ENCODE measurements at regions not wholly inside any gene's neighbourhood (a gene's known extent, or its start where the extent isn't known, plus 50 kb on each side); places are given as distances from the start of the nearest gene placed in this dataset.

DNA sequence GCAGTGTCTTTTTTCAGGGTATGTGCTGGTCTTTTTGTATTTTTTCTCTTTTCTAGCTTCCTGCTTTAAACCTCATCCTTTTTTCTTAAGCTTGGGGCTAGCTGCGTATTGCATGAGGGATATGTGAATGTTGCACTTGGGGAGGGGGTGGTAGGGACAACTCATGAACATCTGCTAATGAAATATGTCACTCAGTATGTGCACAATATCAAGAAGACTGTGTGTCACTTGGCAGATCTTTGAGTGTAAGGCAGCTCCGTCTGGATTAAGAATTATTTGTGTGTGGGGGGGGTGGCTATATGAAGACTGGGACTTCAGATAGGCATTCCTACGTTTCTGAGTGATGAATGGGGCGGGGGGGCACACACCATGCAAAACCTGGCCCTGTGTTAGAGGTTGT is 170.4 kb upstream of the CACNA1E start:
- no peak for TF ChIP-seq EZH2 (IDR thresholded peaks at IDR 0.05)
- TF ChIP-seq, protein P1, sequence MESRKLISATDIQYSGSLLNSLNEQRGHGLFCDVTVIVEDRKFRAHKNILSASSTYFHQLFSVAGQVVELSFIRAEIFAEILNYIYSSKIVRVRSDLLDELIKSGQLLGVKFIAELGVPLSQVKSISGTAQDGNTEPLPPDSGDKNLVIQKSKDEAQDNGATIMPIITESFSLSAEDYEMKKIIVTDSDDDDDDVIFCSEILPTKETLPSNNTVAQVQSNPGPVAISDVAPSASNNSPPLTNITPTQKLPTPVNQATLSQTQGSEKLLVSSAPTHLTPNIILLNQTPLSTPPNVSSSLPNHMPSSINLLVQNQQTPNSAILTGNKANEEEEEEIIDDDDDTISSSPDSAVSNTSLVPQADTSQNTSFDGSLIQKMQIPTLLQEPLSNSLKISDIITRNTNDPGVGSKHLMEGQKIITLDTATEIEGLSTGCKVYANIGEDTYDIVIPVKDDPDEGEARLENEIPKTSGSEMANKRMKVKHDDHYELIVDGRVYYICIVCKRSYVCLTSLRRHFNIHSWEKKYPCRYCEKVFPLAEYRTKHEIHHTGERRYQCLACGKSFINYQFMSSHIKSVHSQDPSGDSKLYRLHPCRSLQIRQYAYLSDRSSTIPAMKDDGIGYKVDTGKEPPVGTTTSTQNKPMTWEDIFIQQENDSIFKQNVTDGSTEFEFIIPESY (IDR thresholded peaks at IDR 0.05; ENCODE audit: extremely low read depth, insufficient replicate concordance, low read length): no peak
- TF ChIP-seq, protein P2, sequence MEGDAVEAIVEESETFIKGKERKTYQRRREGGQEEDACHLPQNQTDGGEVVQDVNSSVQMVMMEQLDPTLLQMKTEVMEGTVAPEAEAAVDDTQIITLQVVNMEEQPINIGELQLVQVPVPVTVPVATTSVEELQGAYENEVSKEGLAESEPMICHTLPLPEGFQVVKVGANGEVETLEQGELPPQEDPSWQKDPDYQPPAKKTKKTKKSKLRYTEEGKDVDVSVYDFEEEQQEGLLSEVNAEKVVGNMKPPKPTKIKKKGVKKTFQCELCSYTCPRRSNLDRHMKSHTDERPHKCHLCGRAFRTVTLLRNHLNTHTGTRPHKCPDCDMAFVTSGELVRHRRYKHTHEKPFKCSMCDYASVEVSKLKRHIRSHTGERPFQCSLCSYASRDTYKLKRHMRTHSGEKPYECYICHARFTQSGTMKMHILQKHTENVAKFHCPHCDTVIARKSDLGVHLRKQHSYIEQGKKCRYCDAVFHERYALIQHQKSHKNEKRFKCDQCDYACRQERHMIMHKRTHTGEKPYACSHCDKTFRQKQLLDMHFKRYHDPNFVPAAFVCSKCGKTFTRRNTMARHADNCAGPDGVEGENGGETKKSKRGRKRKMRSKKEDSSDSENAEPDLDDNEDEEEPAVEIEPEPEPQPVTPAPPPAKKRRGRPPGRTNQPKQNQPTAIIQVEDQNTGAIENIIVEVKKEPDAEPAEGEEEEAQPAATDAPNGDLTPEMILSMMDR (IDR thresholded peaks at IDR 0.05 in 2 of 3, conservative IDR thresholded peaks at IDR 0.05 in 1 of 3; ENCODE audit: borderline replicate concordance in 1 of 3, insufficient read depth in 1 of 3, low read depth in 2 of 3, low read length in 2 of 3): no peak
- no peak for TF ChIP-seq SP1 (IDR thresholded peaks at IDR 0.05; ENCODE audit: low read depth)
- TF ChIP-seq POLR2A (IDR thresholded peaks at IDR 0.05; ENCODE audit: borderline replicate concordance, extremely low read depth, insufficient read depth, insufficient read length): no peak
